OCI-LY1 (cell line): ENCODE measurements at regions not wholly inside any gene's neighbourhood (a gene's known extent, or its start where the extent isn't known, plus 50 kb on each side); places are given as distances from the start of the nearest gene placed in this dataset.

Source experiments
- CTCF ChIP-seq: fragments of 200-600 bp; sonication (generic), shearing (Covaris generic); IDR thresholded peaks from 2 replicates; pipeline ENCODE4 v1.5.1; 2017; ENCODE audit warnings: mild to moderate bottlenecking, antibody characterized with exemption, low read length, moderate library complexity, mixed read lengths
- EZH2 ChIP-seq: fragments of 200-600 bp; sonication (generic), shearing (Covaris generic); IDR thresholded peaks from 2 replicates; pipeline ENCODE4 v1.8.0; 2017; ENCODE audit warnings: borderline replicate concordance, mixed run types, mild to moderate bottlenecking, antibody characterized with exemption, low read length, moderate library complexity, mixed read lengths

GRCh38 chr4:147173322-147173721 lies 227.7 kb upstream of the TTC29 start:
- TF ChIP-seq CTCF, result no peak
- no peak for TF ChIP-seq EZH2
